A549 (cell line): ENCODE measurements at regions not wholly inside any gene's neighbourhood (a gene's known extent, or its start where the extent isn't known, plus 50 kb on each side); places are given as distances from the start of the nearest gene placed in this dataset.

Experiments
- ATAC-seq, 2 experiments: fragments of 200-7000 bp in 1 of 2; fragments of >200 bp in 1 of 2; cut with Nextera tagmentation in 1 of 2; cut with Tn5 transposase in 1 of 2; 3 replicates each; pipeline versions ENCODE4 v1.8.0 to v1.9.1; 2018 to 2020; ENCODE audit warnings: mild to moderate bottlenecking in 1 of 2, moderate library complexity in 1 of 2
- CTCF ChIA-PET: fragments of 300-600 bp; sonication (Branson Sonifier 250); formaldehyde crosslinking; extraction: SDS; loops from one replicate; lab custom pipeline; 2021; ENCODE audit warnings: antibody characterized with exemption, inconsistent platforms; lab: Yijun Ruan, JAX
- POLR2A ChIA-PET: fragments of 350-600 bp; formaldehyde crosslinking; extraction: SDS; loops from one replicate; lab custom pipeline; 2021; ENCODE audit warnings: antibody characterized with exemption, inconsistent platforms; lab: Yijun Ruan, JAX
- DNase-seq, 2 experiments: peaks; one replicate each; pipeline versions ENCODE4 v3.0.0 to v3.0.0-alpha.2; 2011 to 2016; ENCODE audit warnings: low read depth in 1 of 2, low spot score in 1 of 2
- FAIRE-seq: peaks from 2 replicates; lab custom pipeline; 2011; peaks lifted over from hg19 to GRCh38; lab: Jason Lieb, UNC
- H3K27ac ChIP-seq, 2 experiments: fragments of >200 bp; sonication (Bioruptor Twin); formaldehyde crosslinking; 3 replicates each; pipeline ENCODE4 v1.5.1; 2016 to 2017
- H3K4me1 ChIP-seq: fragments of >200 bp; sonication (Bioruptor Twin); formaldehyde crosslinking; 3 replicates; pipeline ENCODE4 v1.6.1; 2016
- H3K4me2 ChIP-seq: fragments of >200 bp; sonication (Bioruptor Twin); formaldehyde crosslinking; 3 replicates; pipeline ENCODE4 v1.6.1; 2016
- H3K4me3 ChIP-seq: fragments of >200 bp; sonication (Bioruptor Twin); formaldehyde crosslinking; 3 replicates; pipeline ENCODE4 v1.5.1; 2016
- H3K9me3 ChIP-seq: fragments of >200 bp; sonication (Bioruptor Twin); formaldehyde crosslinking; 3 replicates; pipeline ENCODE4 v1.6.1; 2016
- ATOH8 ChIP-seq: fragments of 250-450 bp; sonication (Bioruptor Pico); IDR thresholded peaks from 2 replicates; pipeline ENCODE4 v1.5.0; 2020; ENCODE audit warnings: low read depth, mild to moderate bottlenecking, moderate library complexity
- BCL3 ChIP-seq: fragments of >200 bp; sonication (Bioruptor Twin); formaldehyde crosslinking; IDR thresholded peaks from 3 replicates; pipeline ENCODE4 v1.6.1; 2016
- BHLHE40 ChIP-seq: IDR thresholded peaks from 2 replicates; pipeline ENCODE4 v1.6.1; 2012; ENCODE audit warnings: low read depth, low read length, inconsistent platforms
- CBX8 ChIP-seq: fragments of 200-600 bp; sonication (generic); IDR thresholded peaks from 2 replicates; pipeline ENCODE4 v1.6.1; 2016
- CEBPB ChIP-seq, 2 experiments: fragments of >200 bp in 1 of 2; sonication (Bioruptor Twin) in 1 of 2; formaldehyde crosslinking in 1 of 2; IDR thresholded peaks; 2 replicates each; pipeline ENCODE4 v1.6.1; 2012 to 2016
- CHD4 ChIP-seq: fragments of 200-600 bp; sonication (generic); IDR thresholded peaks from 2 replicates; pipeline ENCODE4 v1.6.1; 2016; ENCODE audit warnings: antibody characterized with exemption, mild to moderate bottlenecking, borderline replicate concordance
- E2F6 ChIP-seq: IDR thresholded peaks from 2 replicates; pipeline ENCODE4 v1.6.1; 2012; ENCODE audit warnings: low read depth, borderline replicate concordance
- ESRRA ChIP-seq: fragments of 150-350 bp; IDR thresholded peaks from 2 replicates; pipeline ENCODE4 v1.6.1; 2014; ENCODE audit warnings: mild to moderate bottlenecking, low read length, borderline replicate concordance
- HES2 ChIP-seq: fragments of >200 bp; sonication (Bioruptor Twin); formaldehyde crosslinking; IDR thresholded peaks from 2 replicates; pipeline ENCODE4 v1.6.1; 2016
- HMGXB4 ChIP-seq: fragments of 250-450 bp; sonication (Bioruptor Pico); IDR thresholded peaks from 2 replicates; pipeline ENCODE4 v1.5.0; 2021; ENCODE audit warnings: mild to moderate bottlenecking, moderate library complexity, borderline replicate concordance
- JUN ChIP-seq, 2 experiments: fragments of >200 bp; sonication (Bioruptor Twin); formaldehyde crosslinking; IDR thresholded peaks; 2 replicates in 1 of 2; 3 replicates in 1 of 2; pipeline ENCODE4 v1.6.1; 2016 to 2017
- KDM5A ChIP-seq: fragments of 200-600 bp; sonication (generic); IDR thresholded peaks from 2 replicates; pipeline ENCODE4 v1.6.1; 2016; ENCODE audit warnings: antibody characterized with exemption, mild to moderate bottlenecking
- MAFK ChIP-seq: fragments of 450-650 bp; IDR thresholded peaks from 2 replicates; pipeline ENCODE4 v1.6.1; 2014; ENCODE audit not compliant: partially characterized antibody
- MYC ChIP-seq: IDR thresholded peaks from 2 replicates; pipeline ENCODE4 v1.6.1; 2012; ENCODE audit warnings: mild to moderate bottlenecking, inconsistent platforms, low read length, improper control_type of control experiment, borderline replicate concordance
- NPAS2 ChIP-seq: fragments of 250-450 bp; sonication (Bioruptor Pico); IDR thresholded peaks from 2 replicates; pipeline ENCODE4 v1.8.0; 2022; ENCODE audit warnings: mild to moderate bottlenecking, moderate library complexity, borderline replicate concordance
- PBX3 ChIP-seq: IDR thresholded peaks from 2 replicates; pipeline ENCODE4 v1.6.1; 2012
- POLR2A ChIP-seq: IDR thresholded peaks from 2 replicates; pipeline ENCODE4 v1.6.1; 2012; ENCODE audit warnings: mild to moderate bottlenecking, low read length
- POLR2AphosphoS2 ChIP-seq: conservative IDR thresholded peaks from 2 replicates; pipeline ENCODE4 v1.6.1; 2012; ENCODE audit warnings: low read length, improper control_type of control experiment, inconsistent platforms
- RCOR1 ChIP-seq: fragments of 150-350 bp; IDR thresholded peaks from 2 replicates; pipeline ENCODE4 v1.6.1; 2014; ENCODE audit warnings: antibody characterized with exemption, low read length, low read depth
- RFX5 ChIP-seq: fragments of 450-650 bp; IDR thresholded peaks from 2 replicates; pipeline ENCODE4 v1.7.1; 2014; ENCODE audit warnings: antibody characterized with exemption, mild to moderate bottlenecking, moderate library complexity
- RNF2 ChIP-seq: fragments of 200-600 bp; sonication (generic); IDR thresholded peaks from 2 replicates; pipeline ENCODE4 v1.6.1; 2016; ENCODE audit warnings: low read depth, mild to moderate bottlenecking, antibody characterized with exemption, moderate library complexity, borderline replicate concordance
- SMC3 ChIP-seq: fragments of >200 bp; sonication (Bioruptor Twin); formaldehyde crosslinking; IDR thresholded peaks from 3 replicates; pipeline ENCODE4 v1.6.1; 2018; ENCODE audit warnings: inconsistent platforms
- ZC3H11A ChIP-seq: fragments of 450-650 bp; IDR thresholded peaks from 2 replicates; pipeline ENCODE4 v1.6.1; 2014; ENCODE audit warnings: antibody characterized with exemption, mild to moderate bottlenecking
- ZSCAN20 ChIP-seq: fragments of 250-450 bp; sonication (Bioruptor Pico); IDR thresholded peaks from 2 replicates; pipeline ENCODE4 v1.8.0; 2022; ENCODE audit warnings: mild to moderate bottlenecking, moderate library complexity
- WGBS: methylation state at CpG from one replicate; pipeline ENCODE4 v1.1.6; 2017; ENCODE audit errors: missing lambda C conversion rate; 5-methylcytosine and 5-hydroxymethylcytosine counted together

DNA sequence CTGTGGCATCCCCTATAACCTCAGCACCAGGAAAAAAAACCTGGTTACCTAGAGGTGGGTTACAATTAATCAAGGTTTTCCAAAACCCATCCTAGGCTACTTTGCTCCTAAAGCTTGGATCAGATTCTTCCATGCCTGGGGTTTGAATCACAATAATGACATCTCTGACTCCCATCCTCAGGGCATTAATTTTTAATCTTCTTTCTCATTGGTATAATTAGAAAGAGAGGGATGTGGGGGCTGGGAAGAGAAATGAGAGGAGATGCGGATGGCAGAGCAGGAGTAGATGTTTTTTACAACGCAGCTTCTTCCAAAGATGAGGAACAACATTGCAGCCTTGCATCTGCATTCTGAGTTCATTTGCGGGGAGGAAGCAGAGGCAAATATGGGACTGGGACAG lies 117.2 kb upstream of the E2F8 start (continued):
- TF ChIP-seq ZSCAN20 = no peak
- TF ChIP-seq CEBPB (IDR thresholded peaks at IDR 0.05) = no peak
- TF ChIP-seq POLR2A = no peak
- no peak for TF ChIP-seq BHLHE40
- no peak for TF ChIP-seq MAFK
- TF ChIP-seq, all 56 proteins: peak for 0

- no peak overlapping the region for H3K4me2 ChIP-seq
- H3K27ac ChIP-seq = no peak overlapping the region
- DNase-seq = no peak
- CTCF ChIA-PET = interaction anchor here (1.6 kb wide), 1 partner anchor 9 kb away, joined by 3 read pairs; no protein-coding TSS in a partner anchor
- 8% methylated on average over 1 of the region's 1 CpG for WGBS
- no peak for ATAC-seq
- H3K4me1 ChIP-seq = 0 out of 3 replicates have a peak, but pooled peaks cover 2% of the 10 kb centered on the region
- TF ChIP-seq RCOR1 (no peak), KDM5A (no peak), HMGXB4 (CRISPR knock-in tag) (no peak), MYC (no peak), SMC3 (no peak), MAFK (no peak), PBX3 (no peak)
- TF ChIP-seq, all 56 proteins: peak for 0
- no peaks in the 10 kb centered on the region for H3K9me3 ChIP-seq
- POLR2A ChIA-PET = no interaction called here
- H3K4me3 ChIP-seq = no peak overlapping the region
- FAIRE-seq = no peak
Measured at GRCh38 chr11:19355601-19356000, 114.9 kb upstream of the E2F8 start.

DNA sequence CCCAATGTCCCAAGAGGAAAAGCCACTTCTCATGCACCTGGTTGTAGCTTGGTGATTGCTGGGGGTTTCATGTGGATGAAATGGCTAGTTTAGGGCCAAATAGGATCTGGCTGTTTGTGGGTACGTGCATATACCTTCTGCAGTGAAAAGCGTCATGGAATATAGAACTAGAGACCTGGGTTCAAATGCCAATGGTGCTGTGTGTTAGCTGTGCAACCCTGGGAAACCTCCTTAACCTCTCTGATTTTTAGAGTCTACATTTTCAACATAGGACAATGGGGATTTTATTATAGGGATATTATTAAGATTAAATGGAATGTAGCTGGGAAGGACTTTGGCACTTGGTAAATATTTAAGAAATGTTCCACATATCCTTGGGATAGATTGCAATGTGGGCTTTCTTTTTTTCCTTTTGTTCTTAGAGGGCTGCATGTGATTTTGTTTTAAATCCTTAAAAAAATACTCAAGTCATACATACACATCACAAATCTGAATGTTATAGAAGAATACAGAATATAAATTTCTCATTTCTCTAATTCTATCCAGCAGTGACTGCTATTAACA lies 112.6 kb upstream of the E2F8 start:
- H3K9me3 ChIP-seq = no peaks in the 10 kb centered on the region
- DNase-seq (no peak), ATAC-seq (no peak), FAIRE-seq (no peak)
- 0 out of 3 replicates have a peak, but pooled peaks cover 2% of the 10 kb centered on the region for H3K4me1 ChIP-seq
- ChIA-PET CTCF (interaction anchor here (0.6 to 2.5 kb wide), 5 partner anchors 9 to 282 kb away, joined by 3 to 5 read pairs (median 4); no protein-coding TSS in a partner anchor), POLR2A (no interaction called here)
- H3K4me2 ChIP-seq = no peak overlapping the region
- TF ChIP-seq CBX8 (no peak), CEBPB (IDR thresholded peaks at IDR 0.05) (no peak), PBX3 (no peak), ATOH8 (no peak), ZC3H11A (no peak), JUN (IDR thresholded peaks at IDR 0.05) (no peak), BHLHE40 (no peak), HES2 (no peak), POLR2AphosphoS2 (no peak), NPAS2 (CRISPR knock-in tag) (no peak), RFX5 (no peak), ESRRA (no peak), CHD4 (no peak), MAFK (no peak), BCL3 (no peak), RNF2 (no peak), MYC (no peak), E2F6 (no peak)
- WGBS = 19% methylated on average over 2 of the region's 2 CpGs
- H3K4me3 ChIP-seq = no peak overlapping the region
- no peak overlapping the region for H3K27ac ChIP-seq
